H9 (cell line): ENCODE measurements at regions not wholly inside any gene's neighbourhood (a gene's known extent, or its start where the extent isn't known, plus 50 kb on each side); places are given as distances from the start of the nearest gene placed in this dataset.

Source experiments
- DNase-seq: peaks from one replicate; pipeline ENCODE4 v3.0.0-alpha.2; 2017
- H2AFZ ChIP-seq: one replicate; pipeline ENCODE4 v1.6.1; 2013; ENCODE audit warnings: mild to moderate bottlenecking, low read length, control low read depth, moderate library complexity
- H2AK5ac ChIP-seq: 2 replicates; pipeline ENCODE4 v1.6.1; 2013; ENCODE audit warnings: low read length, control low read depth, mixed read lengths; ENCODE audit not compliant: insufficient read length
- H2BK120ac ChIP-seq: one replicate; pipeline ENCODE4 v1.6.1; 2013; ENCODE audit warnings: low read depth, mild to moderate bottlenecking, low read length, control low read depth, inconsistent platforms; ENCODE audit not compliant: poor library complexity, severe bottlenecking
- H2BK12ac ChIP-seq: 2 replicates; pipeline ENCODE4 v1.6.1; 2013; ENCODE audit warnings: low read length, control low read depth, mixed read lengths, low read depth; ENCODE audit not compliant: insufficient read length
- H2BK15ac ChIP-seq: 2 replicates; pipeline ENCODE4 v1.6.1; 2013; ENCODE audit warnings: low read depth, low read length, control low read depth
- H2BK20ac ChIP-seq: one replicate; pipeline ENCODE4 v1.6.1; 2013; ENCODE audit warnings: low read depth, mild to moderate bottlenecking, low read length, control low read depth, inconsistent platforms; ENCODE audit not compliant: poor library complexity, severe bottlenecking
- H2BK5ac ChIP-seq: 2 replicates; pipeline ENCODE4 v1.6.1; 2013; ENCODE audit warnings: low read length, control low read depth, mixed read lengths; ENCODE audit not compliant: insufficient read length
- H3K14ac ChIP-seq: 2 replicates; pipeline ENCODE4 v1.6.1; 2013; ENCODE audit warnings: low read length, control low read depth; ENCODE audit not compliant: insufficient read depth
- H3K18ac ChIP-seq: 2 replicates; pipeline ENCODE4 v1.6.1; 2013; ENCODE audit warnings: low read depth, mild to moderate bottlenecking, mixed read lengths, low read length, control low read depth; ENCODE audit not compliant: insufficient read length
- H3K23ac ChIP-seq: 2 replicates; pipeline ENCODE4 v1.6.1; 2013; ENCODE audit warnings: low read length, control low read depth, mixed read lengths, low read depth; ENCODE audit not compliant: insufficient read length
- H3K23me2 ChIP-seq: 2 replicates; pipeline ENCODE4 v1.6.1; 2013; ENCODE audit warnings: low read depth, mild to moderate bottlenecking, mixed read lengths, low read length, control low read depth; ENCODE audit not compliant: insufficient read length, poor library complexity, severe bottlenecking
- H3K27ac ChIP-seq: 2 replicates; pipeline ENCODE4 v1.5.1; 2013; ENCODE audit warnings: low read length, control low read depth, mixed read lengths, low read depth; ENCODE audit not compliant: insufficient read length
- H3K27me3 ChIP-seq: 2 replicates; pipeline ENCODE4 v1.6.1; 2013; ENCODE audit warnings: low read length, control low read depth, inconsistent platforms; ENCODE audit not compliant: insufficient read depth
- H3K4ac ChIP-seq: 2 replicates; pipeline ENCODE4 v1.6.1; 2013; ENCODE audit warnings: low read depth, mild to moderate bottlenecking, control low read depth, inconsistent platforms, low read length, moderate library complexity
- H3K4me1 ChIP-seq: 2 replicates; pipeline ENCODE4 v1.6.1; 2013; ENCODE audit warnings: low read length, control low read depth, inconsistent platforms; ENCODE audit not compliant: insufficient read depth
- H3K4me2 ChIP-seq: 2 replicates; pipeline ENCODE4 v1.6.1; 2013; ENCODE audit warnings: low read length, control low read depth, mixed read lengths; ENCODE audit not compliant: insufficient read length, insufficient read depth
- H3K56ac ChIP-seq: 2 replicates; pipeline ENCODE4 v1.6.1; 2013; ENCODE audit warnings: low read depth, mild to moderate bottlenecking, mixed read lengths, low read length, control low read depth; ENCODE audit not compliant: insufficient read length
- H3K79me1 ChIP-seq: 2 replicates; pipeline ENCODE4 v1.6.1; 2013; ENCODE audit warnings: low read depth, mild to moderate bottlenecking, moderate library complexity, low read length, control low read depth, inconsistent platforms; ENCODE audit not compliant: insufficient read depth, poor library complexity, severe bottlenecking
- H3K79me2 ChIP-seq: 2 replicates; pipeline ENCODE4 v1.6.1; 2013; ENCODE audit warnings: low read length, control low read depth, inconsistent platforms; ENCODE audit not compliant: insufficient read depth
- H3K9ac ChIP-seq: 2 replicates; pipeline ENCODE4 v1.6.1; 2013; ENCODE audit warnings: low read length, control low read depth, mixed read lengths; ENCODE audit not compliant: insufficient read length; ENCODE audit errors: extremely low read depth
- H3K9me3 ChIP-seq: one replicate; pipeline ENCODE4 v1.6.1; 2013; ENCODE audit warnings: low read depth, low read length, inconsistent platforms; ENCODE audit not compliant: control insufficient read depth
- H3T11ph ChIP-seq: one replicate; pipeline ENCODE4 v1.6.1; 2013; ENCODE audit warnings: mild to moderate bottlenecking, low read length, control low read depth, inconsistent platforms
- H4K20me1 ChIP-seq: one replicate; pipeline ENCODE4 v1.6.1; 2013; ENCODE audit not compliant: control insufficient read depth, insufficient read length, insufficient read depth
- H4K5ac ChIP-seq: 2 replicates; pipeline ENCODE4 v1.6.1; 2013; ENCODE audit warnings: low read depth, mild to moderate bottlenecking, mixed read lengths, low read length, control low read depth; ENCODE audit not compliant: insufficient read length
- H4K8ac ChIP-seq: replicated peaks from 2 replicates; pipeline ENCODE4 v1.6.1; 2013; ENCODE audit warnings: low read length, control low read depth, mixed read lengths, low read depth; ENCODE audit not compliant: insufficient read length
- H4K91ac ChIP-seq: 2 replicates; pipeline ENCODE4 v1.6.1; 2013; ENCODE audit warnings: low read depth, mild to moderate bottlenecking, moderate library complexity, mixed read lengths, low read length, control low read depth; ENCODE audit not compliant: insufficient read length
- H3K27ac Mint-ChIP-seq, 3 experiments: 2 replicates in 2 of 3; 3 replicates in 1 of 3; pipeline ENCODE4 v1.8.0; 2020 to 2021; ENCODE audit warnings: mixed read lengths in 3 of 3, mild to moderate bottlenecking in 1 of 3, moderate library complexity in 1 of 3
- H3K27me3 Mint-ChIP-seq: 2 replicates; pipeline ENCODE4 v1.8.0; 2021; ENCODE audit warnings: low read depth, mild to moderate bottlenecking, moderate library complexity, mixed read lengths
- H3K36me3 Mint-ChIP-seq, 3 experiments: 2 replicates in 2 of 3; 3 replicates in 1 of 3; pipeline ENCODE4 v1.8.0; 2020 to 2021; ENCODE audit warnings: low read depth in 3 of 3, mixed read lengths in 3 of 3; ENCODE audit not compliant: insufficient read depth in 1 of 3
- H3K4me1 Mint-ChIP-seq, 2 experiments: 2 replicates each; pipeline ENCODE4 v1.8.0; 2020; ENCODE audit warnings: mixed read lengths in 2 of 2
- H3K4me3 Mint-ChIP-seq, 2 experiments: 2 replicates in 1 of 2; 3 replicates in 1 of 2; pipeline ENCODE4 v1.8.0; 2020 to 2021; ENCODE audit warnings: mild to moderate bottlenecking in 2 of 2, mixed read lengths in 2 of 2, moderate library complexity in 1 of 2
- H3K9me3 Mint-ChIP-seq, 2 experiments: 2 replicates in 1 of 2; 3 replicates in 1 of 2; pipeline ENCODE4 v1.8.0; 2020; ENCODE audit warnings: mild to moderate bottlenecking in 2 of 2, mixed read lengths in 2 of 2, moderate library complexity in 1 of 2
- CTCF ChIP-seq: fragments of 200-600 bp; sonication (generic); conservative IDR thresholded peaks from 3 replicates; pipeline ENCODE4 v1.8.0; 2021; ENCODE audit warnings: antibody characterized with exemption, mild to moderate bottlenecking
- WGBS: extraction: QIAGEN DNeasy Blood & Tissue Kit; methylation state at CpG from one replicate; pipeline ENCODE4 v1.1.7; 2013; ENCODE audit warnings: missing lambda C conversion rate, low lambda C conversion rate, mixed read lengths; ENCODE audit not compliant: insufficient read length; ENCODE audit errors: extremely low coverage; 5-methylcytosine and 5-hydroxymethylcytosine counted together

- H3K56ac ChIP-seq = no peak overlapping the region
- H3K18ac ChIP-seq = no peak overlapping the region
- H3K79me2 ChIP-seq = no peaks in the 10 kb centered on the region
- H3K4me2 ChIP-seq = no peak overlapping the region
- no peak overlapping the region for H2BK15ac ChIP-seq
- H3K4me1 Mint-ChIP-seq = peaks cover 28 to 34% of the 10 kb centered on the region in 2 experiments
- no peak overlapping the region for H3K4ac ChIP-seq
- no CpG with 5 or more reads among the region's 6 CpGs for WGBS
- H2BK20ac ChIP-seq = no peak overlapping the region
- no peak overlapping the region for H3K27ac ChIP-seq
- no peaks in the 10 kb centered on the region; the same call in 1 of the 2 replicates for H3K4me1 ChIP-seq
- no peaks in the 10 kb centered on the region for H3K79me1 ChIP-seq
- H2BK120ac ChIP-seq = no peak overlapping the region
- DNase-seq = no peak
- H2BK12ac ChIP-seq = no peak overlapping the region
- H4K5ac ChIP-seq = no peak overlapping the region
- no peak overlapping the region for H2AK5ac ChIP-seq
- no peaks in the 10 kb centered on the region for H3K9me3 Mint-ChIP-seq
- H3K23me2 ChIP-seq = no peaks in the 10 kb centered on the region
- no peaks in the 10 kb centered on the region for H3K27me3 Mint-ChIP-seq
- no peak overlapping the region for H3K14ac ChIP-seq
- H3K36me3 Mint-ChIP-seq = no peaks in the 10 kb centered on the region
- H3K4me3 Mint-ChIP-seq = no peak overlapping the region
- H3K27ac Mint-ChIP-seq = no peak overlapping the region
- H2AFZ ChIP-seq = no peak overlapping the region
- H3T11ph ChIP-seq = no peak overlapping the region
- no peak overlapping the region for H4K8ac ChIP-seq
- no peak overlapping the region for H2BK5ac ChIP-seq
- no peak for TF ChIP-seq CTCF
- H4K91ac ChIP-seq = no peak overlapping the region
- no peaks in the 10 kb centered on the region for H3K9me3 ChIP-seq
- H4K20me1 ChIP-seq = no peaks in the 10 kb centered on the region
- H3K23ac ChIP-seq = no peak overlapping the region
- no peaks in the 10 kb centered on the region for H3K27me3 ChIP-seq
- H3K9ac ChIP-seq = no peak overlapping the region
These were observed 93.2 kb downstream of the ZNF22 start for GRCh38 chr10:45093945-45094344.
